SK-N-SH (cell line): ENCODE measurements at regions not wholly inside any gene's neighbourhood (a gene's known extent, or its start where the extent isn't known, plus 50 kb on each side); places are given as distances from the start of the nearest gene placed in this dataset.

ENCODE experiments used
- CTCF ChIA-PET: fragments of 300-600, 350-600 bp; formaldehyde crosslinking; extraction: SDS; loops from one replicate; lab custom pipeline; 2021; lab: Yijun Ruan, JAX
- POLR2A ChIA-PET: fragments of 350-600 bp; sonication (Branson Sonifier 250); formaldehyde crosslinking; extraction: SDS; loops from one replicate; lab custom pipeline; 2020; ENCODE audit warnings: antibody characterized with exemption, inconsistent platforms; lab: Yijun Ruan, JAX
- DNase-seq: peaks from one replicate; pipeline ENCODE4 v3.0.0; 2012
- H2AFZ ChIP-seq: fragments of 200-600 bp; sonication (generic); 2 replicates; pipeline ENCODE4 v1.8.1; 2016; ENCODE audit warnings: antibody characterized with exemption, mild to moderate bottlenecking, low read depth
- H3F3A ChIP-seq: fragments of 200-600 bp; sonication (generic); replicated peaks from 2 replicates; pipeline ENCODE3; 2016; ENCODE audit warnings: antibody characterized with exemption, mild to moderate bottlenecking; ENCODE audit not compliant: insufficient read depth
- H3K27ac ChIP-seq, 2 experiments: fragments of 200-500 bp in 1 of 2; fragments of 200-600 bp in 1 of 2; sonication (Bioruptor generic) in 1 of 2; sonication (generic), shearing (Covaris generic) in 1 of 2; 2 replicates each; pipeline versions ENCODE4 v1.5.1 to v1.6.1; 2014 to 2016; ENCODE audit warnings: low read depth in 2 of 2, inconsistent platforms in 1 of 2, low read length in 1 of 2, mild to moderate bottlenecking in 1 of 2, mixed read lengths in 1 of 2
- H3K27me3 ChIP-seq: fragments of 200-600 bp; sonication (generic), shearing (Covaris generic); 2 replicates; pipeline ENCODE4 v1.6.1; 2016; ENCODE audit warnings: mixed run types; ENCODE audit not compliant: insufficient read depth
- H3K36me3 ChIP-seq, 2 experiments: fragments of 200-500 bp in 1 of 2; fragments of 200-600 bp in 1 of 2; sonication (Bioruptor generic) in 1 of 2; sonication (generic) in 1 of 2; replicated peaks in 1 of 2; 2 replicates each; pipeline versions ENCODE3 to v1.5.1; 2014 to 2016; ENCODE audit warnings: low read length in 1 of 2, mild to moderate bottlenecking in 1 of 2; ENCODE audit not compliant: insufficient read depth in 2 of 2, control insufficient read depth in 1 of 2
- H3K4me1 ChIP-seq, 2 experiments: fragments of 200-500 bp in 1 of 2; fragments of 200-600 bp in 1 of 2; sonication (Bioruptor generic) in 1 of 2; sonication (generic), shearing (Covaris generic) in 1 of 2; 2 replicates each; pipeline versions ENCODE4 v1.5.1 to v1.6.1; 2014 to 2016; ENCODE audit warnings: low read depth in 1 of 2, low read length in 1 of 2, mixed run types in 1 of 2; ENCODE audit not compliant: insufficient read depth in 2 of 2, control insufficient read depth in 1 of 2
- H3K4me2 ChIP-seq: fragments of 200-600 bp; sonication (generic), shearing (Covaris generic); 2 replicates; pipeline ENCODE4 v1.6.1; 2017; ENCODE audit warnings: mixed run types
- H3K4me3 ChIP-seq, 2 experiments: fragments of 200-500 bp in 1 of 2; fragments of 200-600 bp in 1 of 2; sonication (Bioruptor generic) in 1 of 2; sonication (generic), shearing (Covaris generic) in 1 of 2; 2 replicates each; pipeline versions ENCODE4 v1.5.1 to v1.8.1; 2014 to 2016; ENCODE audit warnings: low read depth in 2 of 2, inconsistent platforms in 1 of 2, low read length in 1 of 2, mild to moderate bottlenecking in 1 of 2, mixed read lengths in 1 of 2, moderate library complexity in 1 of 2
- H3K79me2 ChIP-seq: fragments of 200-600 bp; sonication (generic); 2 replicates; pipeline ENCODE4 v1.8.1; 2017; ENCODE audit warnings: mild to moderate bottlenecking; ENCODE audit not compliant: insufficient read depth
- H3K9ac ChIP-seq: fragments of 200-600 bp; sonication (generic); 2 replicates; pipeline ENCODE4 v1.6.1; 2017; ENCODE audit warnings: mixed run types
- H3K9me2 ChIP-seq: fragments of 200-600 bp; sonication (generic); 2 replicates; pipeline ENCODE4 v1.6.1; 2017; ENCODE audit warnings: mixed run types
- H3K9me3 ChIP-seq: fragments of 200-600 bp; sonication (generic); 2 replicates; pipeline ENCODE4 v1.6.1; 2017; ENCODE audit warnings: mixed run types, mild to moderate bottlenecking, moderate library complexity
- H4K20me1 ChIP-seq: fragments of 200-600 bp; sonication (generic); 2 replicates; pipeline ENCODE4 v1.6.1; 2017; ENCODE audit warnings: mild to moderate bottlenecking, mixed run types; ENCODE audit not compliant: insufficient read depth
- CTCF ChIP-seq: fragments of 200-600 bp; sonication (generic); IDR thresholded peaks from 2 replicates; pipeline ENCODE4 v1.6.1; 2017; ENCODE audit warnings: antibody characterized with exemption, mild to moderate bottlenecking, moderate library complexity
- ELF1 ChIP-seq: IDR thresholded peaks from 2 replicates; pipeline ENCODE4 v1.4.0; 2012
- FOXJ3 ChIP-seq: sonication (generic); formaldehyde crosslinking; IDR thresholded peaks from 2 replicates; pipeline ENCODE4 v1.5.1; 2020; ENCODE audit warnings: mild to moderate bottlenecking, missing genetic modification reagents
- JUND ChIP-seq: IDR thresholded peaks from 2 replicates; pipeline ENCODE4 v1.4.0; 2012
- NFIC ChIP-seq: IDR thresholded peaks from 2 replicates; pipeline ENCODE4 v1.4.0; 2012; ENCODE audit warnings: borderline replicate concordance
- POLR2AphosphoS5 ChIP-seq: IDR thresholded peaks from 2 replicates; pipeline ENCODE4 v1.6.1; 2012; ENCODE audit warnings: low read depth, low read length
- RAD21 ChIP-seq: IDR thresholded peaks from 2 replicates; pipeline ENCODE4 v1.6.1; 2012; ENCODE audit warnings: mild to moderate bottlenecking, low read length
- SIN3A ChIP-seq: IDR thresholded peaks from 2 replicates; pipeline ENCODE4 v1.6.1; 2012; ENCODE audit warnings: low read depth, mild to moderate bottlenecking, low read length, moderate library complexity, borderline replicate concordance
- WGBS: methylation state at CpG from one replicate; pipeline ENCODE4 v1.1.6; 2017; ENCODE audit warnings: low lambda C conversion rate; 5-methylcytosine and 5-hydroxymethylcytosine counted together
- TF ChIP-seq, protein P1 (sequence below): IDR thresholded peaks from 2 replicates; pipeline ENCODE4 v1.4.0; 2012; ENCODE audit warnings: low read depth, borderline replicate concordance

GRCh38 chr2:79292958-79293315, 133.4 kb upstream of the REG3A start:
- ChIA-PET CTCF (no interaction called here), POLR2A (no interaction called here)
- Histone ChIP-seq H3K27me3 (no peaks in the 10 kb centered on the region), H3K4me3 (no peak overlapping the region), H4K20me1 (no peaks in the 10 kb centered on the region), H3K9ac (no peak overlapping the region), H3K27ac (no peak overlapping the region), H3F3A (no peaks in the 10 kb centered on the region), H3K9me3 (no peaks in the 10 kb centered on the region), H3K9me2 (no peaks in the 10 kb centered on the region), H3K79me2 (no peaks in the 10 kb centered on the region), H3K36me3 (no peaks in the 10 kb centered on the region), H3K4me1 (no peaks in the 10 kb centered on the region), H2AFZ (no peak overlapping the region), H3K4me2 (no peak overlapping the region)
- DNase-seq: no peak
- WGBS: 14% methylated on average over 1 of the region's 1 CpG
- TF ChIP-seq RAD21 (no peak), SIN3A (no peak)
- TF ChIP-seq, all 33 proteins: peak for 0

DNA sequence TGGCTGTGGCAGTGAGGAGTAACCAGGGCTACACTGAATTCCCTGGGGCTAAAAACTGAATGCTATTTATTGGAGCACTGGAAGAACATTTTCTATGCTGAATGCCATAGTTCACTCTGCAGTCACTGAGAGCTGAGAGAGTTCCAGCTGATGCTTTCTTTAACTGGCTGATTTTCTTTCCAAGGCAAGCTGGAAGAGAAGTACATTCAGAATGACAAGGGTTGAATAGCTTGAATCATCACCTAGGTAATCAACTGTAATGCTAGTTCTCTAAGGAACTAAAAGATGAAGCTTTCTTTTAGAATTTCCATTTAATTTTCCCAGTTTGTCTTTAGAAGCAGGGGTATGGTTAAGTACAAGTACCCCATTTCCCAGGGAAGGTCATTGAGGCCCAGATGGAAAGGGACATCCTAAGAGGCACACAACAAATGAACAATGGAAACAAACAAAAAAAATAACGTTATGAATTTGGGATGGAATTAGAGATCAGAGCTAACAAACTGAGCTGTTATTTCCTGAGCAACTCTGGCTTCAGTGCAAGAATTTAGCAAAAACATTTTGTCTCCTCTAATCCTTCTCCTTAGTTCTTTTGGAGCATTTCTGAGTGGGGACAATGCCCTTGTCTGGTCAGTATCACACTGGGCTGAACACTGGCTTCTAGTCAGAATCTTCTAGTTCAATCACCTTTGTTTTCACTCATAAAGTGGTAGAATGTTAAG, 132.8 kb upstream of the REG3A start:
- no peaks in the 10 kb centered on the region for H3K9me3 ChIP-seq
- no peak overlapping the region for H3K27ac ChIP-seq
- H2AFZ ChIP-seq: no peak overlapping the region
- DNase-seq: no peak
- TF ChIP-seq CTCF (no peak), JUND (no peak), ELF1 (no peak), NFIC (no peak), FOXJ3 (CRISPR knock-in tag) (no peak), SIN3A (no peak), POLR2AphosphoS5 (no peak), RAD21 (no peak)
- TF ChIP-seq, protein P1, sequence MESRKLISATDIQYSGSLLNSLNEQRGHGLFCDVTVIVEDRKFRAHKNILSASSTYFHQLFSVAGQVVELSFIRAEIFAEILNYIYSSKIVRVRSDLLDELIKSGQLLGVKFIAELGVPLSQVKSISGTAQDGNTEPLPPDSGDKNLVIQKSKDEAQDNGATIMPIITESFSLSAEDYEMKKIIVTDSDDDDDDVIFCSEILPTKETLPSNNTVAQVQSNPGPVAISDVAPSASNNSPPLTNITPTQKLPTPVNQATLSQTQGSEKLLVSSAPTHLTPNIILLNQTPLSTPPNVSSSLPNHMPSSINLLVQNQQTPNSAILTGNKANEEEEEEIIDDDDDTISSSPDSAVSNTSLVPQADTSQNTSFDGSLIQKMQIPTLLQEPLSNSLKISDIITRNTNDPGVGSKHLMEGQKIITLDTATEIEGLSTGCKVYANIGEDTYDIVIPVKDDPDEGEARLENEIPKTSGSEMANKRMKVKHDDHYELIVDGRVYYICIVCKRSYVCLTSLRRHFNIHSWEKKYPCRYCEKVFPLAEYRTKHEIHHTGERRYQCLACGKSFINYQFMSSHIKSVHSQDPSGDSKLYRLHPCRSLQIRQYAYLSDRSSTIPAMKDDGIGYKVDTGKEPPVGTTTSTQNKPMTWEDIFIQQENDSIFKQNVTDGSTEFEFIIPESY: no peak
- no peaks in the 10 kb centered on the region for H3K36me3 ChIP-seq
- H3K79me2 ChIP-seq: no peaks in the 10 kb centered on the region
- no peaks in the 10 kb centered on the region for H3K27me3 ChIP-seq
- 0% methylated on average over 1 of the region's 1 CpG for WGBS
- no peaks in the 10 kb centered on the region for H3K9me2 ChIP-seq
- ChIA-PET CTCF (interaction anchor here (0.7 kb wide), 1 partner anchor 42 kb away, joined by 4 read pairs; no protein-coding TSS in a partner anchor), POLR2A (no interaction called here)
- no peak overlapping the region for H3K4me2 ChIP-seq
- H3K9ac ChIP-seq: no peak overlapping the region
- H3F3A ChIP-seq: no peaks in the 10 kb centered on the region
- H3K4me1 ChIP-seq: no peaks in the 10 kb centered on the region
- no peaks in the 10 kb centered on the region for H4K20me1 ChIP-seq
- H3K4me3 ChIP-seq: no peak overlapping the region
